ENCODE measurements at regions not wholly inside any gene's neighbourhood (a gene's known extent, or its start where the extent isn't known, plus 50 kb on each side); places are given as distances from the start of the nearest gene placed in this dataset.

- no peak overlapping the region for H3K14ac ChIP-seq (replicated peaks; ENCODE audit: low read depth, low read length)
- H2BK5ac ChIP-seq (ENCODE audit: low read depth, low read length, poor library complexity, severe bottlenecking) = no peak overlapping the region
- H3K27ac ChIP-seq (ENCODE audit: insufficient read depth, low read length) = no peak overlapping the region
- H3K4me1 ChIP-seq (ENCODE audit: control insufficient read depth, insufficient read depth, low read length) = no peaks in the 10 kb centered on the region
- dilution Hi-C loops (cut with HindIII; ENCODE audit: low sequenced_read_pairs, unreplicated experiment) = no loop called here
- no CpG with 5 or more reads among the region's 4 CpGs for WGBS, 2 experiments (ENCODE audit: extremely low coverage in 2 of 2, insufficient read length in 1 of 2)
- no peaks in the 10 kb centered on the region for H3K9me3 ChIP-seq (ENCODE audit: control insufficient read depth, insufficient read depth, low read length)
- in situ Hi-C loops (cut with MboI; ENCODE audit: low sequenced_read_pairs) = no loop called here
- no peak overlapping the region for H4K5ac ChIP-seq (ENCODE audit: low read depth, low read length)
- 0 out of 2 replicates have a peak overlapping the region, but pooled peaks have one; percentile 1 for H2BK120ac ChIP-seq (ENCODE audit: low read depth, low read length)
- H3K79me1 ChIP-seq (ENCODE audit: low read depth in 1 of 2, low read length in 2 of 2) = no peaks in the 10 kb centered on the region
- H3K4me3 ChIP-seq (ENCODE audit: insufficient read depth, low read depth, low read length) = no peak overlapping the region
- no peak for ATAC-seq (ENCODE audit: low read depth)
- H3K27me3 ChIP-seq (ENCODE audit: control insufficient read depth, insufficient read depth, low read length) = peaks cover 15% of the 10 kb centered on the region
- no peak for TF ChIP-seq RFX5 (IDR thresholded peaks at IDR 0.05; ENCODE audit: low read depth, low read length)
- TF ChIP-seq MAZ (IDR thresholded peaks at IDR 0.05; ENCODE audit: borderline replicate concordance, low read depth, low read length) = no peak
- TF ChIP-seq MAFK (IDR thresholded peaks at IDR 0.05; ENCODE audit: low read depth, low read length) = no peak
- TF ChIP-seq RAD21 (IDR thresholded peaks at IDR 0.05; ENCODE audit: low read length) = no peak
- TF ChIP-seq USF2 (IDR thresholded peaks at IDR 0.05; ENCODE audit: low read depth, low read length) = no peak
- no peak for TF ChIP-seq CHD1 (IDR thresholded peaks at IDR 0.05; ENCODE audit: low read depth, low read length)
- TF ChIP-seq CEBPB (IDR thresholded peaks at IDR 0.05; ENCODE audit: low read depth, low read length) = no peak
- TF ChIP-seq MXI1 (IDR thresholded peaks at IDR 0.05; ENCODE audit: borderline replicate concordance, low read depth, low read length) = no peak
- no peak for TF ChIP-seq FOS (IDR thresholded peaks at IDR 0.05; ENCODE audit: low read depth, low read length)
- TF ChIP-seq ELK1 (IDR thresholded peaks at IDR 0.05; ENCODE audit: borderline replicate concordance, low read depth, low read length) = no peak
- no peak for TF ChIP-seq POLR2A (IDR thresholded peaks at IDR 0.05; ENCODE audit: low read depth, low read length)
- no peak for TF ChIP-seq SMC3 (IDR thresholded peaks at IDR 0.05; ENCODE audit: low read depth, low read length)
- TF ChIP-seq BHLHE40 (IDR thresholded peaks at IDR 0.05; ENCODE audit: low read depth, low read length) = no peak
- TF ChIP-seq CTCF (conservative IDR thresholded peaks at IDR 0.05; ENCODE audit: low read depth, low read length) = no peak
- no peak for TF ChIP-seq RCOR1 (IDR thresholded peaks at IDR 0.05; ENCODE audit: insufficient replicate concordance, low read length)
- no peak for TF ChIP-seq NFE2L2 (IDR thresholded peaks at IDR 0.05; ENCODE audit: low read depth, low read length)
- CTCF ChIA-PET = interaction anchor here (0.6 kb wide), 2 partner anchors 1804 to 1848 kb away, joined by 3 read pairs; no protein-coding TSS in a partner anchor
- no peak overlapping the region for H2AK9ac ChIP-seq (replicated peaks; ENCODE audit: low read depth, low read length, poor library complexity)
- BruUV-seq (replicated peaks) = no TSS peak
- H4K8ac ChIP-seq (ENCODE audit: low read depth in 2 of 2, low read length in 2 of 2) = no peak overlapping the region
- no peak overlapping the region for H3K4me2 ChIP-seq (ENCODE audit: low read depth, low read length)
- H3K36me3 ChIP-seq (ENCODE audit: control insufficient read depth, insufficient read depth, low read length) = no peaks in the 10 kb centered on the region
- no peak overlapping the region for H3K56ac ChIP-seq (ENCODE audit: extremely low read depth, insufficient read depth, low read length)
- H4K20me1 ChIP-seq (ENCODE audit: insufficient read depth, low read length) = no peaks in the 10 kb centered on the region
- H3K18ac ChIP-seq (ENCODE audit: low read depth, low read length) = no peak overlapping the region
- H3K9ac ChIP-seq (ENCODE audit: low read depth, low read length) = no peak overlapping the region
- POLR2A ChIA-PET (ENCODE audit: unreplicated experiment) = no interaction called here
- no peak for DNase-seq
- no peak overlapping the region for H3K23ac ChIP-seq (ENCODE audit: low read depth, low read length)
- H2BK20ac ChIP-seq (ENCODE audit: low read depth, low read length) = no peak overlapping the region; the same call in 1 of the 2 replicates
- no peak overlapping the region for H2BK15ac ChIP-seq (ENCODE audit: low read depth, low read length)
- H2AFZ ChIP-seq (replicated peaks; ENCODE audit: low read length, poor library complexity) = no peak overlapping the region
- no peak overlapping the region for H4K91ac ChIP-seq (ENCODE audit: insufficient read depth, low read depth, low read length)
- no peak overlapping the region for H2AK5ac ChIP-seq (ENCODE audit: low read depth, low read length)
- intact Hi-C loops (cut with micrococcal nuclease) = loop anchor here (1.0 to 10.0 kb wide), 3 partner anchors 128 to 1350 kb away; no protein-coding TSS in a partner anchor
- H3K4ac ChIP-seq (ENCODE audit: low read depth, low read length) = no peak overlapping the region
- 0 out of 2 replicates have a peak, but pooled peaks cover 3% of the 10 kb centered on the region for H3K9me1 ChIP-seq (ENCODE audit: insufficient read depth, low read length)
Observed at GRCh38 chr18:24544949-24545348, 84.5 kb downstream of the HRH4 start.
